ENCODE measurements at regions not wholly inside any gene's neighbourhood (a gene's known extent, or its start where the extent isn't known, plus 50 kb on each side); places are given as distances from the start of the nearest gene placed in this dataset.

DNA sequence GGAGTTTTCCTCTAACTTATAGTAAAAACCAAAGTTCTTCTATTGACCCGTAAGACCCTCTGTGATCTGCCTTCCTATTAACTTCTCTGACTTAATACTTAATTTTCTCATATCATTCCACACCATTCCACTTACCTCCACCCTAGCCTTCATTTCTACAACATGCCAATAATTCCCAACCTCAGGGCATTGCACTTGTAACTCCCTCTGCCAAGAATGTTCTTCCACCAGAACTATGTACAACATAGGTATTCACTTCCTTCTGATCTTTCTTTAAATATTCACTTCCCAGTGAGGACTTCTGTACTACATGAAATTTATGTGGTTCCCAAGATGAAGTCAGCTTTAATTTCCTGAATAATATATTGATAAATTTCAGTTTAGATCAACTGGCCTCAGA is 531.7 kb downstream of the LRFN5 start:
- H3K9me3 Mint-ChIP-seq (ENCODE audit: unreplicated experiment) = no peaks in the 10 kb centered on the region
- ChIA-PET POLR2A (no interaction called here), CTCF (no interaction called here)
- H3K9me3 ChIP-seq = no peaks in the 10 kb centered on the region
- no peaks in the 10 kb centered on the region for H3K36me3 ChIP-seq (ENCODE audit: control insufficient read depth, insufficient read depth, low read length)
- DNase-seq = no peak
- no peaks in the 10 kb centered on the region for H3K27me3 ChIP-seq (replicated peaks; ENCODE audit: control insufficient read depth, insufficient read depth, low read length)
- intact Hi-C loops (cut with micrococcal nuclease; ENCODE audit: unreplicated experiment) = no loop called here
- H3K4me3 ChIP-seq (ENCODE audit: low read depth, low read length) = no peak overlapping the region
- no peak overlapping the region for H3K4me3 Mint-ChIP-seq (ENCODE audit: unreplicated experiment)
- no peaks in the 10 kb centered on the region for H3K36me3 Mint-ChIP-seq (ENCODE audit: insufficient read depth, unreplicated experiment)
- no peak overlapping the region for H3K27ac Mint-ChIP-seq (ENCODE audit: unreplicated experiment)
- H3K4me1 ChIP-seq = no peaks in the 10 kb centered on the region
- H3K27me3 Mint-ChIP-seq (ENCODE audit: insufficient read depth, unreplicated experiment) = no peaks in the 10 kb centered on the region
- no TSS peak for BruUV-seq (replicated peaks)
- no peaks in the 10 kb centered on the region for H3K4me1 Mint-ChIP-seq (ENCODE audit: low read depth, unreplicated experiment)
- TF ChIP-seq, protein P1, sequence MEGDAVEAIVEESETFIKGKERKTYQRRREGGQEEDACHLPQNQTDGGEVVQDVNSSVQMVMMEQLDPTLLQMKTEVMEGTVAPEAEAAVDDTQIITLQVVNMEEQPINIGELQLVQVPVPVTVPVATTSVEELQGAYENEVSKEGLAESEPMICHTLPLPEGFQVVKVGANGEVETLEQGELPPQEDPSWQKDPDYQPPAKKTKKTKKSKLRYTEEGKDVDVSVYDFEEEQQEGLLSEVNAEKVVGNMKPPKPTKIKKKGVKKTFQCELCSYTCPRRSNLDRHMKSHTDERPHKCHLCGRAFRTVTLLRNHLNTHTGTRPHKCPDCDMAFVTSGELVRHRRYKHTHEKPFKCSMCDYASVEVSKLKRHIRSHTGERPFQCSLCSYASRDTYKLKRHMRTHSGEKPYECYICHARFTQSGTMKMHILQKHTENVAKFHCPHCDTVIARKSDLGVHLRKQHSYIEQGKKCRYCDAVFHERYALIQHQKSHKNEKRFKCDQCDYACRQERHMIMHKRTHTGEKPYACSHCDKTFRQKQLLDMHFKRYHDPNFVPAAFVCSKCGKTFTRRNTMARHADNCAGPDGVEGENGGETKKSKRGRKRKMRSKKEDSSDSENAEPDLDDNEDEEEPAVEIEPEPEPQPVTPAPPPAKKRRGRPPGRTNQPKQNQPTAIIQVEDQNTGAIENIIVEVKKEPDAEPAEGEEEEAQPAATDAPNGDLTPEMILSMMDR (IDR thresholded peaks at IDR 0.05; ENCODE audit: insufficient read depth in 1 of 2, low read depth in 1 of 2, low read length in 1 of 2, severe bottlenecking in 1 of 2, unreplicated experiment in 1 of 2) = no peak

DNA sequence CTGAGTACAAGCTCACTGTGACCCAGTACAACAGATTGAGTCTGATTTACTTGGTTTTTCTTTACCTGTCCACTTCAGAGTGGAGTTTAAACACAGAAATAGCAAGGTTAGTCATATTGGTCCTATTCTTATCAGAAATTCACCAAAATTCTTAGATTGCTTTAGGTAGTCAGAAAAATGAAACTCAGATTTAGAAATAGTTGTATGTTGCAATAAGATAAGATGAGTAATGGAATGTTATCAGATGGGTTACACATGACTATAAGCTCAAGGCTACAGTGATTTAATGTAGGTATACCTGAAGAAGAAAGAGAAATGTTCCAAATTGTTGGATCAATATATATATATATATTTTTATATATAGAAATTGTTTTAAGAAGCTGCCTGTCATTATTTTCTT is 524.1 kb downstream of the LRFN5 start:
- BruUV-seq (replicated peaks) = no TSS peak
- Mint-ChIP-seq H3K4me1 (ENCODE audit: low read depth, unreplicated experiment) (no peaks in the 10 kb centered on the region), H3K36me3 (ENCODE audit: insufficient read depth, unreplicated experiment) (no peaks in the 10 kb centered on the region), H3K27ac (ENCODE audit: unreplicated experiment) (no peak overlapping the region), H3K9me3 (ENCODE audit: unreplicated experiment) (no peaks in the 10 kb centered on the region), H3K27me3 (ENCODE audit: insufficient read depth, unreplicated experiment) (no peaks in the 10 kb centered on the region), H3K4me3 (ENCODE audit: unreplicated experiment) (no peak overlapping the region)
- ChIA-PET POLR2A (no interaction called here), CTCF (no interaction called here)
- Histone ChIP-seq H3K27me3 (replicated peaks; ENCODE audit: control insufficient read depth, insufficient read depth, low read length) (no peaks in the 10 kb centered on the region), H3K4me3 (ENCODE audit: low read depth, low read length) (no peak overlapping the region), H3K4me1 (no peaks in the 10 kb centered on the region), H3K36me3 (ENCODE audit: control insufficient read depth, insufficient read depth, low read length) (no peaks in the 10 kb centered on the region), H3K9me3 (no peaks in the 10 kb centered on the region)
- intact Hi-C loops (cut with micrococcal nuclease; ENCODE audit: unreplicated experiment) = no loop called here
- no peak for DNase-seq
- TF ChIP-seq, protein P1 (IDR thresholded peaks at IDR 0.05; ENCODE audit: insufficient read depth in 1 of 2, low read depth in 1 of 2, low read length in 1 of 2, severe bottlenecking in 1 of 2, unreplicated experiment in 1 of 2) = no peak

DNA sequence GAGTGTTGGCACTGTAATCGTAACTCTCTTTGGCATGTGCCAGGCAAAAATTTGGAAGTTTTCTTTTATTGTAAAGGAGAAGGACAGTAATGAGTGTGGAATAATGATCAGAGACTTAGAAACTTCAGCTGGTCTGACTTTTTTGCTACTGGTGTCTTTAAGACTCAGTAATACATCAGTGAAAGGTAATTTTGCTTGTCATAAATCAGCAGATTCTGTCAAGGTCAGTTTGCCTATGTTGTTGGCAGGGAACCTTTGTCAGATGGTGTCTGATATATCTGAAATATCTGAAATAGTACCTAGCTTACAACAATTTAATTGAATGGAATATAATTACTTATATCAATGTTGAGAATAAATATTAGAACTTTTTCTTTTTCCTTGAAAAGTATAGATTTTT is 516.9 kb downstream of the LRFN5 start:
- H3K27me3 ChIP-seq (replicated peaks; ENCODE audit: control insufficient read depth, insufficient read depth, low read length) = no peaks in the 10 kb centered on the region
- Mint-ChIP-seq H3K4me1 (ENCODE audit: low read depth, unreplicated experiment) (no peaks in the 10 kb centered on the region), H3K27ac (ENCODE audit: unreplicated experiment) (no peak overlapping the region), H3K9me3 (ENCODE audit: unreplicated experiment) (no peaks in the 10 kb centered on the region), H3K36me3 (ENCODE audit: insufficient read depth, unreplicated experiment) (no peaks in the 10 kb centered on the region), H3K27me3 (ENCODE audit: insufficient read depth, unreplicated experiment) (no peaks in the 10 kb centered on the region), H3K4me3 (ENCODE audit: unreplicated experiment) (no peak overlapping the region)
- H3K4me1 ChIP-seq = no peaks in the 10 kb centered on the region
- intact Hi-C loops (cut with micrococcal nuclease; ENCODE audit: unreplicated experiment) = no loop called here
- CTCF ChIA-PET = no interaction called here
- POLR2A ChIA-PET = no interaction called here
- no peak for DNase-seq
- TF ChIP-seq, protein P1 (IDR thresholded peaks at IDR 0.05; ENCODE audit: insufficient read depth in 1 of 2, low read depth in 1 of 2, low read length in 1 of 2, severe bottlenecking in 1 of 2, unreplicated experiment in 1 of 2) = no peak
- no peak overlapping the region for H3K4me3 ChIP-seq (ENCODE audit: low read depth, low read length)
- H3K9me3 ChIP-seq = no peaks in the 10 kb centered on the region
- H3K36me3 ChIP-seq (ENCODE audit: control insufficient read depth, insufficient read depth, low read length) = no peaks in the 10 kb centered on the region
- BruUV-seq (replicated peaks) = no TSS peak

Data from Caco-2 (cell line).